Prostate gland (tissue), 2 donors: ENCODE measurements at regions not wholly inside any gene's neighbourhood (a gene's known extent, or its start where the extent isn't known, plus 50 kb on each side); places are given as distances from the start of the nearest gene placed in this dataset.

ENCODE experiments used
- DNase-seq: peaks from one replicate; pipeline ENCODE4 v3.0.0-alpha.2; 2019; ENCODE audit warnings: low spot score
- H3K27ac ChIP-seq, 2 donors: fragments of 200-600 bp; sonication (generic); 2 replicates each; pipeline ENCODE4 v1.5.1; 2017 to 2019
- H3K27me3 ChIP-seq: fragments of 200-600 bp; sonication (generic); replicated peaks from 2 replicates; pipeline ENCODE4 v1.5.1; 2019; ENCODE audit not compliant: insufficient read depth
- H3K36me3 ChIP-seq, 2 donors: fragments of 200-600 bp; sonication (generic); 1 replicate in 1 of 2; 2 replicates in 1 of 2; pipeline versions ENCODE4 v1.5.1 to v1.8.1; 2017 to 2019
- H3K4me1 ChIP-seq: fragments of 200-600 bp; sonication (generic); replicated peaks from 2 replicates; pipeline ENCODE4 v1.5.1; 2019
- H3K4me3 ChIP-seq, 2 donors: fragments of 200-600 bp; sonication (generic); 2 replicates each; pipeline ENCODE4 v1.5.1; 2017 to 2019
- H3K9me3 ChIP-seq: fragments of 200-600 bp; sonication (generic); 2 replicates; pipeline ENCODE4 v1.5.1; 2017
- CTCF ChIP-seq, 4 experiments: fragments of 200-600 bp in 2 of 4; fragments of 450-650 bp in 2 of 4; sonication (generic) in 2 of 4; IDR thresholded peaks; 1 replicate in 3 of 4; 2 replicates in 1 of 4; pipeline ENCODE4 v1.5.1; 2016 to 2019; ENCODE audit warnings: antibody characterized with exemption in 4 of 4, mild to moderate bottlenecking in 2 of 4, moderate library complexity in 2 of 4
- POLR2A ChIP-seq: fragments of 450-650 bp; IDR thresholded peaks from one replicate; pipeline ENCODE4 v1.6.1; 2016; ENCODE audit warnings: antibody characterized with exemption, mild to moderate bottlenecking
- POLR2AphosphoS5 ChIP-seq: sonication (generic); formaldehyde crosslinking; IDR thresholded peaks from one replicate; pipeline ENCODE4 v1.6.1; 2017; ENCODE audit warnings: antibody characterized with exemption
- WGBS: methylation state at CpG from one replicate; pipeline ENCODE4 v1.1.5; 2018; 5-methylcytosine and 5-hydroxymethylcytosine counted together
- intact Hi-C: fragments of 100-400 bp; cut with DNase I; formaldehyde crosslinking; loops from one replicate; pipeline ENCODE4 v1.14.2; 2022

- TF ChIP-seq POLR2AphosphoS5 (no peak), CTCF (IDR thresholded peaks at IDR 0.05) (no peak), POLR2A (no peak)
- Histone ChIP-seq H3K27ac (no peak overlapping the region), H3K9me3 (no peaks in the 10 kb centered on the region), H3K27me3 (no peaks in the 10 kb centered on the region), H3K4me1 (no peaks in the 10 kb centered on the region), H3K36me3 (no peaks in the 10 kb centered on the region), H3K4me3 (no peak overlapping the region)
- no peak for DNase-seq
- WGBS: 72% methylated on average over 4 of the region's 4 CpGs
- intact Hi-C loops: no loop called here
Observed at GRCh38 chr5:162391833-162392232, 324.3 kb downstream of the GABRG2 start.

- Histone ChIP-seq H3K36me3 (no peaks in the 10 kb centered on the region), H3K9me3 (no peaks in the 10 kb centered on the region), H3K4me3 (no peak overlapping the region), H3K27ac (no peak overlapping the region), H3K27me3 (no peaks in the 10 kb centered on the region), H3K4me1 (no peaks in the 10 kb centered on the region)
- no peak for TF ChIP-seq POLR2A
- no peak for TF ChIP-seq CTCF (IDR thresholded peaks at IDR 0.05)
- TF ChIP-seq POLR2AphosphoS5: no peak
- no peak for DNase-seq
- intact Hi-C loops: no loop called here
Observed at GRCh38 chr5:162392336-162392735, 324.8 kb downstream of the GABRG2 start.

DNA sequence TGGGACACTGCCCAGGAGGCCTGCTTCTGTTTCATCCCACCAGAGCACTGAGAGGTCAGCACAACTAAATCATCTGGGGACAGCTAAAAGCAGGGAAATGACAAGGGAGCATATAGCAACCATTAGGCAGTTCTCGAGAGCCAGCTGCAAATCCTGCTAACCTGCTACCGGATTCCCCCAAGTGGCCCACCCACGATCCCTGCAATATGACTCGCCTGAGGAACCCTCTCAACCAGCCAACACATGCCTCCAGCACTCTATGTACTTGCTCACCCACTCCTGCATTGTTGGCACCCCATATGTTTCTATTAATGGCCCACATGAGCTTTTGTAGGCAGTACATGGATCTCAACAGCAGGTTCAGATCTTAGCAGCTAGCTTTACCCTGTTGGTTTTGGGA lies 326.0 kb downstream of the GABRG2 start:
- H3K27me3 ChIP-seq: no peaks in the 10 kb centered on the region
- no peak for DNase-seq
- H3K4me1 ChIP-seq: no peaks in the 10 kb centered on the region
- no peak overlapping the region for H3K27ac ChIP-seq
- 87% methylated on average over 4 of the region's 4 CpGs for WGBS
- no peaks in the 10 kb centered on the region for H3K9me3 ChIP-seq
- intact Hi-C loops: no loop called here
- TF ChIP-seq POLR2A (no peak), CTCF (IDR thresholded peaks at IDR 0.05) (no peak), POLR2AphosphoS5 (no peak)
- H3K36me3 ChIP-seq: no peaks in the 10 kb centered on the region
- H3K4me3 ChIP-seq: no peak overlapping the region

DNA sequence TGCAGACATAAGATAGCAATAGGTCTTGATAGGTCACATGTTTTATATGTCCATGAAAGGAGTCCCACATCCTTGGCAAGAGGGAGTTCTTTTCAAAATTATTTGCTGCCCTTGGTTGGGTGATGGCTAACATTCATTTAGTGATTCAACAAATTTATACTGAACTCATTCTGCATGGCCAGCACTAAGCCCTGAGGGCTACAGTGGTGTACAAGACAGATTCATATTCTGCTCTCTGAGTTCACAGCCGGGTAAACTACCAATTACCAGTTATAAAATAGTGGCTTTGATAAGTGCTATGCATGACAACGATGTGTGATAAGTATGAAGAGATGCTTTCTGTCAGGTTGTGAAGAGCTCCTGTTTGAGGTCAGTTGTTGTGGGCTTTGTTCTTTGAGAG lies 340.0 kb downstream of the GABRG2 start:
- Histone ChIP-seq H3K4me3 (no peak overlapping the region), H3K4me1 (no peaks in the 10 kb centered on the region), H3K27me3 (no peaks in the 10 kb centered on the region), H3K36me3 (no peaks in the 10 kb centered on the region), H3K9me3 (no peaks in the 10 kb centered on the region), H3K27ac (no peak overlapping the region)
- WGBS: 78% methylated on average over 2 of the region's 2 CpGs
- DNase-seq: no peak
- TF ChIP-seq POLR2AphosphoS5: no peak
- no peak for TF ChIP-seq CTCF (IDR thresholded peaks at IDR 0.05)
- no peak for TF ChIP-seq POLR2A
- intact Hi-C loops: no loop called here

DNA sequence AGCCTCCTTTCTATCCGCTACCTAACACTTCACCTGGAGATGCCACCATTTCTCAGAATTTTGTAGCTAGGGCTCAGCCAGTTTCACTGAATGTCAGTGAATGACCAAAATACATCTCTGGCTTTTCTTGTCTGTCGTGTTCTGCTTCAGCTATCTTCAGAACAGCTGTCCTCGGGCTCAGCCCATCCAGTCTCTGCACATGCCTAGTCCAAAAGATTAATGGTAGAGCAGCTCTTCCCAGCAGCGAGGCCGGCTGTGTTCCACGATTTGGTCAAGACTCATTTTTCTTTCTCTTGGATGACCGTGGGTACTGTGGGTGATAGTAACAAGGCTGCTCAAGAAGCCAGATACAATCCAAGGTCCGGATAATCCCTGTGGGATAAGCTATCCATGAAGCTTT lies 342.8 kb downstream of the GABRG2 start:
- intact Hi-C loops: no loop called here
- 87% methylated on average over 8 of the region's 8 CpGs for WGBS
- no peak for DNase-seq

More for the DNA sequence above, 342.8 kb downstream of the GABRG2 start:
- no peaks in the 10 kb centered on the region for H3K9me3 ChIP-seq
- TF ChIP-seq POLR2AphosphoS5 (no peak), CTCF (IDR thresholded peaks at IDR 0.05) (no peak), POLR2A (no peak)
- no peak overlapping the region for H3K27ac ChIP-seq
- no peaks in the 10 kb centered on the region for H3K4me1 ChIP-seq
- no peaks in the 10 kb centered on the region for H3K36me3 ChIP-seq
- H3K27me3 ChIP-seq: no peaks in the 10 kb centered on the region
- no peak overlapping the region for H3K4me3 ChIP-seq
